B cell (primary cell): ENCODE measurements at regions not wholly inside any gene's neighbourhood (a gene's known extent, or its start where the extent isn't known, plus 50 kb on each side); places are given as distances from the start of the nearest gene placed in this dataset.

Source experiments
- ATAC-seq: fragments of 200-7000 bp; cut with Tn5 transposase; one replicate; pipeline ENCODE4 v1.10.0; 2021; ENCODE audit warnings: low read depth, mild to moderate bottlenecking, moderate number of reproducible peaks, moderate library complexity
- CTCF ChIA-PET: fragments of 350-600 bp; sonication (Branson Sonifier 250); formaldehyde crosslinking; loops from one replicate; lab custom pipeline; 2021; ENCODE audit warnings: antibody characterized with exemption, inconsistent platforms; lab: Charles Lee
- POLR2A ChIA-PET: fragments of 350-600 bp; sonication (Branson Sonifier 250); formaldehyde crosslinking; loops from one replicate; lab custom pipeline; 2021; ENCODE audit warnings: antibody characterized with exemption; lab: Charles Lee
- DNase-seq: peaks from one replicate; pipeline ENCODE4 v3.0.0; 2013
- H2AFZ ChIP-seq: 2 replicates; pipeline ENCODE4 v1.6.1; 2012; ENCODE audit warnings: mild to moderate bottlenecking, low read depth, low read length; ENCODE audit not compliant: insufficient read depth, poor library complexity, severe bottlenecking
- H3K27ac ChIP-seq, 2 donors: 1 replicate in 1 of 2; 2 replicates in 1 of 2; pipeline ENCODE4 v1.5.1; 2012 to 2013; ENCODE audit warnings: low read length in 2 of 2, mild to moderate bottlenecking in 2 of 2, moderate library complexity in 1 of 2
- H3K27me3 ChIP-seq, 4 experiments: fragments of 200-600 bp in 1 of 4; sonication (generic) in 1 of 4; replicated peaks in 1 of 4; 1 replicate in 2 of 4; 2 replicates in 2 of 4; pipeline versions ENCODE4 v1.6.1 to v1.7.0; 2013 to 2016; ENCODE audit warnings: low read length in 3 of 4, mild to moderate bottlenecking in 2 of 4, mixed read lengths in 1 of 4, moderate library complexity in 1 of 4; ENCODE audit not compliant: insufficient read depth in 4 of 4, control insufficient read depth in 3 of 4; ENCODE audit errors: control extremely low read depth in 1 of 4
- H3K36me3 ChIP-seq, 2 experiments: replicated peaks in 1 of 2; 1 replicate in 1 of 2; 2 replicates in 1 of 2; pipeline versions ENCODE4 v1.6.1 to v1.7.1; 2013; ENCODE audit warnings: low read length in 1 of 2; ENCODE audit not compliant: insufficient read depth in 2 of 2, control insufficient read depth in 1 of 2; ENCODE audit errors: control extremely low read depth in 1 of 2, extremely low read depth in 1 of 2
- H3K4me1 ChIP-seq, 2 donors: fragments of 200-600 bp in 1 of 2; sonication (generic) in 1 of 2; 1 replicate in 1 of 2; 2 replicates in 1 of 2; pipeline versions ENCODE4 v1.5.1 to v1.6.1; 2013 to 2017; ENCODE audit warnings: low read length in 2 of 2; ENCODE audit not compliant: control insufficient read depth in 2 of 2, insufficient read depth in 2 of 2
- H3K4me2 ChIP-seq: replicated peaks from 2 replicates; pipeline ENCODE3; 2012; ENCODE audit warnings: mild to moderate bottlenecking, low read depth, low read length; ENCODE audit not compliant: poor library complexity, severe bottlenecking
- H3K4me3 ChIP-seq, 5 experiments: fragments of 200-600 bp in 1 of 5; sonication (generic) in 1 of 5; 1 replicate in 3 of 5; 2 replicates in 2 of 5; pipeline versions ENCODE4 v1.5.1 to v1.7.0; 2011 to 2016; ENCODE audit warnings: low read length in 4 of 5, mild to moderate bottlenecking in 4 of 5, low read depth in 2 of 5, control low read depth in 1 of 5, moderate library complexity in 1 of 5; ENCODE audit not compliant: insufficient read depth in 1 of 5; ENCODE audit errors: control extremely low read depth in 1 of 5, extremely low read depth in 1 of 5
- H3K79me2 ChIP-seq: fragments of 200-600 bp; sonication (generic); one replicate; pipeline ENCODE4 v1.6.0; 2016; ENCODE audit warnings: low read length; ENCODE audit not compliant: control insufficient read depth, insufficient read depth
- H3K9ac ChIP-seq: fragments of 200-600 bp; sonication (generic); 2 replicates; pipeline ENCODE4 v1.6.1; 2017; ENCODE audit warnings: mild to moderate bottlenecking, low read length, moderate library complexity
- H3K9me3 ChIP-seq, 3 donors: one replicate each; pipeline versions ENCODE4 v1.6.1 to v1.7.1; 2013; ENCODE audit warnings: low read length in 2 of 3; ENCODE audit not compliant: control insufficient read depth in 2 of 3, insufficient read depth in 1 of 3; ENCODE audit errors: control extremely low read depth in 1 of 3
- H4K20me1 ChIP-seq: 2 replicates; pipeline ENCODE4 v1.6.0; 2012; ENCODE audit warnings: mild to moderate bottlenecking, low read length; ENCODE audit not compliant: insufficient read depth, control insufficient read depth, poor library complexity, severe bottlenecking
- H3K27ac Mint-ChIP-seq: one replicate; pipeline ENCODE4 v1.8.0; 2021; ENCODE audit warnings: mixed read lengths
- H3K27me3 Mint-ChIP-seq: one replicate; pipeline ENCODE4 v1.8.0; 2021; ENCODE audit warnings: mixed read lengths
- H3K4me1 Mint-ChIP-seq: one replicate; pipeline ENCODE4 v1.8.0; 2021; ENCODE audit warnings: mixed read lengths
- H3K4me3 Mint-ChIP-seq: one replicate; pipeline ENCODE4 v1.8.0; 2021; ENCODE audit warnings: mixed read lengths
- H3K9me3 Mint-ChIP-seq: one replicate; pipeline ENCODE4 v1.8.0; 2022; ENCODE audit warnings: mixed read lengths; ENCODE audit not compliant: insufficient read depth
- EZH2 ChIP-seq: IDR thresholded peaks from 2 replicates; pipeline ENCODE4 v1.6.1; 2012; ENCODE audit warnings: borderline replicate concordance, low read depth, mild to moderate bottlenecking, moderate library complexity, low read length; ENCODE audit not compliant: insufficient read depth, poor library complexity, severe bottlenecking
- WGBS: methylation state at CpG from one replicate; pipeline ENCODE4 v1.1.5; 2013; ENCODE audit warnings: missing lambda C conversion rate; ENCODE audit not compliant: insufficient coverage; 5-methylcytosine and 5-hydroxymethylcytosine counted together
- intact Hi-C: fragments of 100-400 bp; cut with micrococcal nuclease; formaldehyde crosslinking; loops from one replicate; pipeline ENCODE4 v1.10.0; 2022
- TF ChIP-seq, protein P1 (sequence below): fragments of 200-600 bp; IDR thresholded peaks from one replicate; pipeline ENCODE4 v1.8.0; 2022; ENCODE audit warnings: antibody characterized with exemption, mild to moderate bottlenecking

DNA sequence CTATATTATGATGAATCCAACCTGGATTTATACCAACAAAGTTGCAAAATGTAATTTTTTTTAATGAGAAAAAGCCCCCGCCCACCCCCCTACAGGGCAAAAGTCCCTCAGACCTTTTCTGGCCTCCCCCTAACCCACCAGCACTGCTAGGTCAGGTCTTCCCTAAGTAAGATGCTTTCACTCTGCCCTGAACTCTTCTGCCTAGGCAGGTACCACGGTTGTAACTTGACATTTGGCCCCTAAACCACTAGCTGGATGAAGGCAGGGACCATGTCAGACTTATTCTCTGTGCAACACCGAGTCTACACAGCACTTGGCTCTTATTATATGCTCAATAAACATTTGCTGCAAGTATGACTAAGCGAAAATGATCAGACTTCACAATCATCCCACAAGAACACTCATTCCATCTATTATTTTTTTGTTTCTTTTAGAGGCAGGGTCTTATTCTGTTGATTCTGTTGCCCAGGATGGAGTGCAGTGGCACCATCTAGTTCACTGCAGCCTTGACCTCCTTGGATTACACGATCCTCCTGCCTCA, 63.2 kb downstream of the SPRING1 start:
- no peaks in the 10 kb centered on the region for H3K27me3 ChIP-seq
- no peaks in the 10 kb centered on the region for H4K20me1 ChIP-seq
- peaks cover 35 to 36% of the 10 kb centered on the region in 2 donors for H3K4me1 ChIP-seq
- peaks cover 0 to 2% (median 0%) of the 10 kb centered on the region in 3 donors for H3K9me3 ChIP-seq
- Mint-ChIP-seq H3K27ac (no peak overlapping the region), H3K4me1 (peaks cover 62% of the 10 kb centered on the region), H3K4me3 (no peak overlapping the region), H3K9me3 (no peaks in the 10 kb centered on the region), H3K27me3 (no peaks in the 10 kb centered on the region)
- H3K4me2 ChIP-seq, result no peak overlapping the region
- no peak for ATAC-seq
- TF ChIP-seq, protein P1, sequence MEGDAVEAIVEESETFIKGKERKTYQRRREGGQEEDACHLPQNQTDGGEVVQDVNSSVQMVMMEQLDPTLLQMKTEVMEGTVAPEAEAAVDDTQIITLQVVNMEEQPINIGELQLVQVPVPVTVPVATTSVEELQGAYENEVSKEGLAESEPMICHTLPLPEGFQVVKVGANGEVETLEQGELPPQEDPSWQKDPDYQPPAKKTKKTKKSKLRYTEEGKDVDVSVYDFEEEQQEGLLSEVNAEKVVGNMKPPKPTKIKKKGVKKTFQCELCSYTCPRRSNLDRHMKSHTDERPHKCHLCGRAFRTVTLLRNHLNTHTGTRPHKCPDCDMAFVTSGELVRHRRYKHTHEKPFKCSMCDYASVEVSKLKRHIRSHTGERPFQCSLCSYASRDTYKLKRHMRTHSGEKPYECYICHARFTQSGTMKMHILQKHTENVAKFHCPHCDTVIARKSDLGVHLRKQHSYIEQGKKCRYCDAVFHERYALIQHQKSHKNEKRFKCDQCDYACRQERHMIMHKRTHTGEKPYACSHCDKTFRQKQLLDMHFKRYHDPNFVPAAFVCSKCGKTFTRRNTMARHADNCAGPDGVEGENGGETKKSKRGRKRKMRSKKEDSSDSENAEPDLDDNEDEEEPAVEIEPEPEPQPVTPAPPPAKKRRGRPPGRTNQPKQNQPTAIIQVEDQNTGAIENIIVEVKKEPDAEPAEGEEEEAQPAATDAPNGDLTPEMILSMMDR, result no peak
- no peak for TF ChIP-seq EZH2
- WGBS, result 47% methylated on average over 2 of the region's 5 CpGs
- H3K4me3 ChIP-seq, result no peak overlapping the region
- DNase-seq, result no peak
- ChIA-PET CTCF (no interaction called here), POLR2A (no interaction called here)
- H2AFZ ChIP-seq, result no peak overlapping the region
- H3K9ac ChIP-seq, result no peak overlapping the region
- no peak overlapping the region for H3K27ac ChIP-seq
- intact Hi-C loops, result no loop called here
- no peaks in the 10 kb centered on the region for H3K79me2 ChIP-seq
- no peaks in the 10 kb centered on the region for H3K36me3 ChIP-seq

DNA sequence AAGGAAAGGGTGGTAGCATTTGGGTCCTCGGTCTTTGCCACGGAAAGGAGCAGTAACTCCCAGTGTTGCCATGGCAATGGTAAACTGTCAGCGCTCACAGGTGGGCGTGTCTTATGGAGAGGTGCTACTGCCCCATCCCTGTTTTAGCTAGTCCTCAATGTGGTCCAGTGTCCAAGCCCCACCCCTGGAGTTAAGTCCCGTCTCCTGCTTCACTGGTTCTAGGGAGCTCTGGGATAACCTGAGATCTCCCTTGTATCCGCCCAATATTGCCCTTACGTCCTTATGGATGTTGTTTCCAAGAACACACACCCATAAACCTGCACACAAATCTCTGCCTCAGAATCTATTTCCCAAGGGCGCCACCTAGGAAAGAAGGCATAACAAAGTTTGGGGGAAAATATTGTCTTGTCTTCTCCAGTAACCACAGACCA, 64.2 kb downstream of the SPRING1 start:
- Histone ChIP-seq H3K79me2 (no peaks in the 10 kb centered on the region), H4K20me1 (no peaks in the 10 kb centered on the region), H3K9me3 (peaks cover 0 to 2% (median 0%) of the 10 kb centered on the region in 3 donors), H3K36me3 (no peaks in the 10 kb centered on the region), H2AFZ (no peak overlapping the region), H3K4me1 (peaks cover 35 to 36% of the 10 kb centered on the region in 2 donors), H3K27ac (no peak overlapping the region), H3K27me3 (no peaks in the 10 kb centered on the region), H3K4me3 (peak overlapping the region in 1 of 5 experiments; percentile 46), H3K9ac (no peak overlapping the region), H3K4me2 (peak overlapping the region; percentile 55)
- ATAC-seq, result no peak
- intact Hi-C loops, result no loop called here
- CTCF ChIA-PET, result interaction anchor here (1.1 to 1.6 kb wide), 2 partner anchors 8 to 30 kb away, joined by 3 read pairs; no protein-coding TSS in a partner anchor
- DNase-seq, result no peak
- H3K27ac Mint-ChIP-seq, result no peak overlapping the region
- no peaks in the 10 kb centered on the region for H3K27me3 Mint-ChIP-seq
- H3K4me1 Mint-ChIP-seq, result peaks cover 61% of the 10 kb centered on the region
- H3K4me3 Mint-ChIP-seq, result peak overlapping the region; percentile 56
- H3K9me3 Mint-ChIP-seq, result no peaks in the 10 kb centered on the region
- WGBS, result 54% methylated on average over 7 of the region's 8 CpGs
- POLR2A ChIA-PET, result interaction anchor here (0.6 to 0.7 kb wide), 2 partner anchors 262 to 326 kb away, joined by 3 to 4 read pairs; no protein-coding TSS in a partner anchor
- no peak for TF ChIP-seq EZH2
- TF ChIP-seq, protein P1, result no peak
